B cell (primary cell): ENCODE measurements at regions not wholly inside any gene's neighbourhood (a gene's known extent, or its start where the extent isn't known, plus 50 kb on each side); places are given as distances from the start of the nearest gene placed in this dataset.

Source experiments
- CTCF ChIP-seq: fragments of 200-600 bp; IDR thresholded peaks from one replicate; pipeline ENCODE4 v1.8.0; 2022; ENCODE audit warnings: antibody characterized with exemption, mild to moderate bottlenecking
- EZH2 ChIP-seq: IDR thresholded peaks from 2 replicates; pipeline ENCODE4 v1.6.1; 2012; ENCODE audit warnings: borderline replicate concordance, low read depth, mild to moderate bottlenecking, moderate library complexity, low read length; ENCODE audit not compliant: insufficient read depth, poor library complexity, severe bottlenecking

DNA sequence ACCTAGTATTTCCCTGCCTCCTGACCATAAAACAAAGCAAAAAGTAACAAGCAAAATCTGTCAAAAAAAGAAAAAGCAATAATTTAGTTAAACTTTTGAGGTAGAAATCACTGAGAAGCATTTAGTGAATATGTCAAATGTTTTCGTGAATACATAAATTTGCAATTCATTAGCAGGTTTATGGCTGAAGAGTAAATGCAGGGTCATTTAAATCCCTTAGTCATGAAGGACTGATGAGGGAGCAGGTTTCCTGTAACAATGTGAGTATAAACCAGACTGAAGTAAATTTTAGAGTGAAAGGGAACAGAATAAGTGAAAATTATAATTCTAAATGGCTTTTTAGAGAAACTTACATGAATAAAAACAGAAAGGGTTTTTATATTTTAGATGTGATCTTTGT is 313.5 kb upstream of the MANEA start:
- TF ChIP-seq CTCF (no peak), EZH2 (no peak)
